ENCODE measurements at regions not wholly inside any gene's neighbourhood (a gene's known extent, or its start where the extent isn't known, plus 50 kb on each side); places are given as distances from the start of the nearest gene placed in this dataset.

DNA sequence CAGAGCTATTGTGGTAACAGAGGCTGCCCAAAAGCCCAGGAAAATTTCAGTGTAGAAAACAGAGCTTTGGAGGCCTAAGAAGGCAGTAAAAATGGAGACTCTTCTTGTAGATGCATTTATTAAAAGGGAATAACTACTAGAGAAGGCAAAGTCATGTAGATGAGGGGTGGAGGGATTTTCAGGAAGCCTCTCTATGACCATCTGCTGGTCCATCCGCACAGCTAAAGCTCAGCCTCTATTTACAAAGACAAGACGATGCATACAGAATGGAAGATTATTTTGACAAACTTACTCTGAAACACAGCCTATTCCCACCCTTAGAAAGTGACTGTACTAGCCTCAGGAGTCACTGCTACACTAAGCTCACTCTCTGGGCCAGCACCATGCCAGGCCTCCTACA, 71.4 kb downstream of the GLRX5 start:
- peaks cover 8% of the 10 kb centered on the region for H3K27me3 ChIP-seq (ENCODE audit: insufficient read depth, poor library complexity, severe bottlenecking)
- H3K27ac ChIP-seq (replicated peaks): no peak overlapping the region
- H3K4me3 ChIP-seq (replicated peaks; ENCODE audit: insufficient read depth, low read length): no peak overlapping the region
- TF ChIP-seq, protein P1, sequence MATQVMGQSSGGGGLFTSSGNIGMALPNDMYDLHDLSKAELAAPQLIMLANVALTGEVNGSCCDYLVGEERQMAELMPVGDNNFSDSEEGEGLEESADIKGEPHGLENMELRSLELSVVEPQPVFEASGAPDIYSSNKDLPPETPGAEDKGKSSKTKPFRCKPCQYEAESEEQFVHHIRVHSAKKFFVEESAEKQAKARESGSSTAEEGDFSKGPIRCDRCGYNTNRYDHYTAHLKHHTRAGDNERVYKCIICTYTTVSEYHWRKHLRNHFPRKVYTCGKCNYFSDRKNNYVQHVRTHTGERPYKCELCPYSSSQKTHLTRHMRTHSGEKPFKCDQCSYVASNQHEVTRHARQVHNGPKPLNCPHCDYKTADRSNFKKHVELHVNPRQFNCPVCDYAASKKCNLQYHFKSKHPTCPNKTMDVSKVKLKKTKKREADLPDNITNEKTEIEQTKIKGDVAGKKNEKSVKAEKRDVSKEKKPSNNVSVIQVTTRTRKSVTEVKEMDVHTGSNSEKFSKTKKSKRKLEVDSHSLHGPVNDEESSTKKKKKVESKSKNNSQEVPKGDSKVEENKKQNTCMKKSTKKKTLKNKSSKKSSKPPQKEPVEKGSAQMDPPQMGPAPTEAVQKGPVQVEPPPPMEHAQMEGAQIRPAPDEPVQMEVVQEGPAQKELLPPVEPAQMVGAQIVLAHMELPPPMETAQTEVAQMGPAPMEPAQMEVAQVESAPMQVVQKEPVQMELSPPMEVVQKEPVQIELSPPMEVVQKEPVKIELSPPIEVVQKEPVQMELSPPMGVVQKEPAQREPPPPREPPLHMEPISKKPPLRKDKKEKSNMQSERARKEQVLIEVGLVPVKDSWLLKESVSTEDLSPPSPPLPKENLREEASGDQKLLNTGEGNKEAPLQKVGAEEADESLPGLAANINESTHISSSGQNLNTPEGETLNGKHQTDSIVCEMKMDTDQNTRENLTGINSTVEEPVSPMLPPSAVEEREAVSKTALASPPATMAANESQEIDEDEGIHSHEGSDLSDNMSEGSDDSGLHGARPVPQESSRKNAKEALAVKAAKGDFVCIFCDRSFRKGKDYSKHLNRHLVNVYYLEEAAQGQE (IDR thresholded peaks at IDR 0.05; ENCODE audit: insufficient replicate concordance, low read depth): no peak
- TF ChIP-seq GABPA (IDR thresholded peaks at IDR 0.05; ENCODE audit: low read depth) (no peak), SPI1 (IDR thresholded peaks at IDR 0.05; ENCODE audit: borderline replicate concordance, low read depth) (no peak), POLR2AphosphoS5 (IDR thresholded peaks at IDR 0.05; ENCODE audit: low read depth) (no peak)
- TF ChIP-seq, protein P2, sequence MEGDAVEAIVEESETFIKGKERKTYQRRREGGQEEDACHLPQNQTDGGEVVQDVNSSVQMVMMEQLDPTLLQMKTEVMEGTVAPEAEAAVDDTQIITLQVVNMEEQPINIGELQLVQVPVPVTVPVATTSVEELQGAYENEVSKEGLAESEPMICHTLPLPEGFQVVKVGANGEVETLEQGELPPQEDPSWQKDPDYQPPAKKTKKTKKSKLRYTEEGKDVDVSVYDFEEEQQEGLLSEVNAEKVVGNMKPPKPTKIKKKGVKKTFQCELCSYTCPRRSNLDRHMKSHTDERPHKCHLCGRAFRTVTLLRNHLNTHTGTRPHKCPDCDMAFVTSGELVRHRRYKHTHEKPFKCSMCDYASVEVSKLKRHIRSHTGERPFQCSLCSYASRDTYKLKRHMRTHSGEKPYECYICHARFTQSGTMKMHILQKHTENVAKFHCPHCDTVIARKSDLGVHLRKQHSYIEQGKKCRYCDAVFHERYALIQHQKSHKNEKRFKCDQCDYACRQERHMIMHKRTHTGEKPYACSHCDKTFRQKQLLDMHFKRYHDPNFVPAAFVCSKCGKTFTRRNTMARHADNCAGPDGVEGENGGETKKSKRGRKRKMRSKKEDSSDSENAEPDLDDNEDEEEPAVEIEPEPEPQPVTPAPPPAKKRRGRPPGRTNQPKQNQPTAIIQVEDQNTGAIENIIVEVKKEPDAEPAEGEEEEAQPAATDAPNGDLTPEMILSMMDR (IDR thresholded peaks at IDR 0.05; ENCODE audit: insufficient read depth, low read length): no peak
- no peak for DNase-seq (ENCODE audit: low read depth in 1 of 2, low spot score in 1 of 2)

GRCh38 chr14:95608637-95609235, 73.9 kb downstream of the GLRX5 start:
- no peak for DNase-seq (ENCODE audit: low read depth in 1 of 2, low spot score in 1 of 2)
- TF ChIP-seq SPI1 (IDR thresholded peaks at IDR 0.05; ENCODE audit: borderline replicate concordance, low read depth): no peak
- Histone ChIP-seq H3K27me3 (ENCODE audit: insufficient read depth, poor library complexity, severe bottlenecking) (peaks cover 8% of the 10 kb centered on the region), H3K4me3 (replicated peaks; ENCODE audit: insufficient read depth, low read length) (no peak overlapping the region), H3K27ac (replicated peaks) (no peak overlapping the region)

DNA sequence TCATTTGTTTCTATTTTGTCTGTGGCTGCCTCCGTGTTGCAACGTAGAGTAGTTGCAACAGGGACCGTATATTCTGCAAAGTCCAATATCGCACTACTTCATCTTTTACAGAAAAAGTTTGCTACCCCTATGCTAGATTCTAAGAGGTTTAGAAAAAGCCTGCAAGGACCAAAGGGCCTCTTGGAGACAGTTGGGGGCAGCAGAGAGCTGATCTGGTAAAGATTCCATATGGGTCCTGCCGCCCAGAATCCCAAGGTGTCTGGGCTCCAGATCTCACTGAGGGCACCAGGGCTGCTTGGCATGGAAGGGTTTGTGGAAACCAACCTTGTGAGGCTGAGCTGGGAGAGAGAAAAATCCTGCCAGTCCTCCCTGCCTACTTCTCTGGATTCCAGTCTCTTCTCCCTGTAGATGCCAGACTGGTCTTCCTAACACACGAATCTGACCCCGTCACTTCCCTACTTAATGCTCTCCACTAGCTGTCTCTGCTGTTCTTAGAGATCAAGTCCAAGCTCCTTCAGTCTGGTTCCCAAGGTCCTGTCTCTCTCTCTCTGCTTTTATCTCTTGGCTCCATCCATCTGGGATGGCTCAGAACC, 74.6 kb downstream of the GLRX5 start:
- DNase-seq (ENCODE audit: low read depth in 1 of 2, low spot score in 1 of 2): peak in 1 of 2 experiments; percentile 1
- Histone ChIP-seq H3K27ac (replicated peaks) (no peak overlapping the region), H3K27me3 (ENCODE audit: insufficient read depth, poor library complexity, severe bottlenecking) (peaks cover 8% of the 10 kb centered on the region), H3K4me3 (replicated peaks; ENCODE audit: insufficient read depth, low read length) (no peak overlapping the region)
- TF ChIP-seq, protein P2 (IDR thresholded peaks at IDR 0.05; ENCODE audit: insufficient read depth, low read length): peak; percentile 31
- TF ChIP-seq GABPA (IDR thresholded peaks at IDR 0.05; ENCODE audit: low read depth) (no peak), SPI1 (IDR thresholded peaks at IDR 0.05; ENCODE audit: borderline replicate concordance, low read depth) (no peak), POLR2AphosphoS5 (IDR thresholded peaks at IDR 0.05; ENCODE audit: low read depth) (no peak)
- TF ChIP-seq, protein P1 (IDR thresholded peaks at IDR 0.05; ENCODE audit: insufficient replicate concordance, low read depth): no peak

DNA sequence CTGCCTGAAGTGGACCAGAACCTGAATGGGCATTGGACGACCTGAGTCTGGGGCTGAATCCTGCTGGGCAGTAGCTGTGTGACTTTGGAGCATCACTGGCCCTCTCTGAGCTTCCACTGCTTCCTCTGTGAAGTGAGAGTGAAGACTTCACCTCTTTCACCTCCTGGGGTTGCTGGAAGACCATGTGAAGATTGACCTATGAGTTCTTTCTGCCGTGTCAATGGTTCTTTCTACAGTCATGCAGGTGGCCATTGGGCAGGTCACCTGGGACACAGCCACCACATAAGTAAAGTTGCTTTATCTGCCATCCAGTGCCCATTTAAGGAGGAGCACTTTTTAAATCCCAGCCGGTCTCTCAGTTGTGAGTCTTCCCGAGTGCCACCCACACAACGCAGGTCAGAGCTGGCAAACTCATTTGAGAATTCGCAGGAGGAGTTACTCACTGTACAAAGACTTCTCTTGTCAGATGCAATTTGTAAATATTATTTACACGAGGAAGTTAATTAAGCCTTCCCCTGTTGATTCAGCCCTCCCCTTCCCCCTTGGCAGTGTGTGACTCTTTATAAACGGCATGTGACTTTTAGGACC, 74.8 kb upstream of the TCL1B start:
- Histone ChIP-seq H3K27me3 (ENCODE audit: insufficient read depth, poor library complexity, severe bottlenecking) (peaks cover 8% of the 10 kb centered on the region), H3K27ac (replicated peaks) (no peak overlapping the region), H3K4me3 (replicated peaks; ENCODE audit: insufficient read depth, low read length) (no peak overlapping the region)
- TF ChIP-seq POLR2AphosphoS5 (IDR thresholded peaks at IDR 0.05; ENCODE audit: low read depth): no peak
- no peak for DNase-seq (ENCODE audit: low read depth in 1 of 2, low spot score in 1 of 2)
